Ovary (tissue), 3 donors: ENCODE measurements at regions not wholly inside any gene's neighbourhood (a gene's known extent, or its start where the extent isn't known, plus 50 kb on each side); places are given as distances from the start of the nearest gene placed in this dataset.

Experiments
- CTCF ChIP-seq, 3 donors: fragments of 450-650 bp in 2 of 3; fragments of 200-600 bp in 1 of 3; IDR thresholded peaks; one replicate each; pipeline versions ENCODE4 v1.5.1 to v1.8.0; 2016 to 2022; ENCODE audit warnings: antibody characterized with exemption in 3 of 3, mild to moderate bottlenecking in 1 of 3
- EP300 ChIP-seq: sonication (generic); formaldehyde crosslinking; IDR thresholded peaks from one replicate; pipeline ENCODE4 v1.6.1; 2017; ENCODE audit warnings: antibody characterized with exemption
- POLR2A ChIP-seq: fragments of 450-650 bp; IDR thresholded peaks from one replicate; pipeline ENCODE4 v1.6.1; 2017; ENCODE audit warnings: antibody characterized with exemption, mild to moderate bottlenecking, moderate library complexity
- donor health status: DM: no; HTN: no; CAD: no.

- no peak for TF ChIP-seq POLR2A
- TF ChIP-seq CTCF (IDR thresholded peaks at IDR 0.05) = no peak
- no peak for TF ChIP-seq EP300
Measured at GRCh38 chr12:89762498-89763170, 54.0 kb upstream of the ATP2B1 start.
